ELF-1 (cell line): ENCODE measurements at regions not wholly inside any gene's neighbourhood (a gene's known extent, or its start where the extent isn't known, plus 50 kb on each side); places are given as distances from the start of the nearest gene placed in this dataset.

ENCODE experiments used
- DNase-seq: peaks from one replicate; pipeline ENCODE4 v3.0.0-alpha.2; 2016; ENCODE audit warnings: low read depth, low spot score

- DNase-seq = no peak
Observed at GRCh38 chr14:51307551-51307950, 67.5 kb downstream of the TMX1 start.

GRCh38 chr14:51308866-51309265 lies 68.8 kb downstream of the TMX1 start:
- DNase-seq = peak; percentile 19

GRCh38 chr14:51310505-51310944 lies 70.5 kb downstream of the TMX1 start:
- DNase-seq = no peak

GRCh38 chr14:51314321-51315015 lies 74.4 kb downstream of the TMX1 start:
- no peak for DNase-seq

GRCh38 chr14:51317373-51317772 lies 77.3 kb downstream of the TMX1 start:
- DNase-seq = no peak

GRCh38 chr14:51318813-51319597 lies 79.0 kb downstream of the TMX1 start:
- DNase-seq = no peak

- DNase-seq = no peak
Observed at GRCh38 chr14:51321036-51321435, 81.0 kb downstream of the TMX1 start.

GRCh38 chr14:51323492-51323891 lies 83.4 kb downstream of the TMX1 start:
- no peak for DNase-seq

- no peak for DNase-seq
Observed at GRCh38 chr14:51327376-51327775, 87.3 kb downstream of the TMX1 start.

GRCh38 chr14:51328064-51328771 lies 88.2 kb downstream of the TMX1 start:
- DNase-seq = peak; percentile 7

GRCh38 chr14:51328772-51329353 lies 88.8 kb downstream of the TMX1 start:
- DNase-seq = no peak

GRCh38 chr14:51331486-51332367 lies 91.7 kb downstream of the TMX1 start:
- no peak for DNase-seq

- no peak for DNase-seq
Observed at GRCh38 chr14:51333299-51333698, 93.3 kb downstream of the TMX1 start.

- no peak for DNase-seq
Observed at GRCh38 chr14:51333901-51334521, 94.0 kb downstream of the TMX1 start.

GRCh38 chr14:51334566-51334965 lies 94.5 kb downstream of the TMX1 start:
- DNase-seq = no peak

GRCh38 chr14:51335531-51335930 lies 95.5 kb downstream of the TMX1 start:
- no peak for DNase-seq

GRCh38 chr14:51335961-51336723 lies 96.1 kb downstream of the TMX1 start:
- no peak for DNase-seq

- no peak for DNase-seq
Observed at GRCh38 chr14:51336734-51337133, 96.7 kb downstream of the TMX1 start.

- DNase-seq = no peak
Observed at GRCh38 chr14:51337520-51337919, 97.5 kb downstream of the TMX1 start.

- DNase-seq = no peak
Observed at GRCh38 chr14:51341338-51341737, 101.3 kb downstream of the TMX1 start.
